ENCODE measurements at regions not wholly inside any gene's neighbourhood (a gene's known extent, or its start where the extent isn't known, plus 50 kb on each side); places are given as distances from the start of the nearest gene placed in this dataset.
"Not testable (repeated sequence)": the region's sequence is repeated elsewhere in the genome, so short reads cannot be mapped to it uniquely, and the experiment has no call there.

GRCh38 chr17:31677036-31677435 lies 182.0 kb downstream of the COPRS start:
- no peaks in the 10 kb centered on the region for H3K27me3 ChIP-seq
- no peak overlapping the region for H3K4me3 ChIP-seq
- no peak overlapping the region for H3K9ac ChIP-seq (ENCODE audit: low read depth in 2 of 2, low read length in 2 of 2)
- no peaks in the 10 kb centered on the region for H3K9me3 ChIP-seq
- no peaks in the 10 kb centered on the region for H3K4me1 ChIP-seq
- TF ChIP-seq, protein P1, sequence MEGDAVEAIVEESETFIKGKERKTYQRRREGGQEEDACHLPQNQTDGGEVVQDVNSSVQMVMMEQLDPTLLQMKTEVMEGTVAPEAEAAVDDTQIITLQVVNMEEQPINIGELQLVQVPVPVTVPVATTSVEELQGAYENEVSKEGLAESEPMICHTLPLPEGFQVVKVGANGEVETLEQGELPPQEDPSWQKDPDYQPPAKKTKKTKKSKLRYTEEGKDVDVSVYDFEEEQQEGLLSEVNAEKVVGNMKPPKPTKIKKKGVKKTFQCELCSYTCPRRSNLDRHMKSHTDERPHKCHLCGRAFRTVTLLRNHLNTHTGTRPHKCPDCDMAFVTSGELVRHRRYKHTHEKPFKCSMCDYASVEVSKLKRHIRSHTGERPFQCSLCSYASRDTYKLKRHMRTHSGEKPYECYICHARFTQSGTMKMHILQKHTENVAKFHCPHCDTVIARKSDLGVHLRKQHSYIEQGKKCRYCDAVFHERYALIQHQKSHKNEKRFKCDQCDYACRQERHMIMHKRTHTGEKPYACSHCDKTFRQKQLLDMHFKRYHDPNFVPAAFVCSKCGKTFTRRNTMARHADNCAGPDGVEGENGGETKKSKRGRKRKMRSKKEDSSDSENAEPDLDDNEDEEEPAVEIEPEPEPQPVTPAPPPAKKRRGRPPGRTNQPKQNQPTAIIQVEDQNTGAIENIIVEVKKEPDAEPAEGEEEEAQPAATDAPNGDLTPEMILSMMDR (IDR thresholded peaks at IDR 0.05) = no peak
- intact Hi-C loops (cut with DNase I) = no loop called here
- DNase-seq = no peak
- H3K36me3 ChIP-seq = no peaks in the 10 kb centered on the region
- no peak overlapping the region for H3K27ac ChIP-seq

- H3K9me3 ChIP-seq; H3K36me3 ChIP-seq; intact Hi-C loops (cut with DNase I); H3K27ac ChIP-seq; H3K9ac ChIP-seq (ENCODE audit: low read depth in 2 of 2, low read length in 2 of 2); H3K27me3 ChIP-seq; H3K4me3 ChIP-seq; H3K4me1 ChIP-seq; DNase-seq: not testable (repeated sequence)
These were observed 183.7 kb downstream of the COPRS start for GRCh38 chr17:31675392-31675791.

DNA sequence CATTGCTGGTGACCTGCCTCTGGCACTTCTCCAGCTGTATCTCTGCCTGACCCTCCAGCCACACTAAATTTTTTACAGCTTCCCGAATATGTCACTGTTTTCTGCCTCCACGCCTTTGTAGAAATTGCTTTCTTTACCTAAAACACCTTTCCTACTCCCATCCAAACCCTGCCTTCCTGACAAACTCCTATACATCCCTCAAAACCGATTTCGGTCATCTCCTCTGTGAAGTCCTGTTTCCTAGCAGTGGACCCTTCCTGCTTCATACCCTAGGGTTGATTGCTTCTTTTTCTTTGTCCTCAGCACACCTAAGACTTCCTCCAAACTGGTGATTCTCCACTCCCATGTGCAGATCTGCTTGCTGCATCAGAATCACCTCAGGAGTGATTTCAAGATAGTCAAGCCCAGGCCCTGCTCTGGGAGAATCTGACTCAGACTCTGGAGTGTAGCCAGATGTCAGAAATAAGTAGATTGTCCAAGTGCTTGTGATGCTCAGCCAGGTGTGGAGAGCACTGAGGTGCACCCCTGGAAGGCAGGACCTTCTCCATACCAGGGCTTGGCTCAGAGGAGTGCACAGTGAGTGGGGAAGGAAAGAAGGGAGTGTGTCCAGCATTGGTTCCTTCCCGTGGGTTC lies 184.2 kb downstream of the COPRS start:
- intact Hi-C loops (cut with DNase I) = no loop called here

DNA sequence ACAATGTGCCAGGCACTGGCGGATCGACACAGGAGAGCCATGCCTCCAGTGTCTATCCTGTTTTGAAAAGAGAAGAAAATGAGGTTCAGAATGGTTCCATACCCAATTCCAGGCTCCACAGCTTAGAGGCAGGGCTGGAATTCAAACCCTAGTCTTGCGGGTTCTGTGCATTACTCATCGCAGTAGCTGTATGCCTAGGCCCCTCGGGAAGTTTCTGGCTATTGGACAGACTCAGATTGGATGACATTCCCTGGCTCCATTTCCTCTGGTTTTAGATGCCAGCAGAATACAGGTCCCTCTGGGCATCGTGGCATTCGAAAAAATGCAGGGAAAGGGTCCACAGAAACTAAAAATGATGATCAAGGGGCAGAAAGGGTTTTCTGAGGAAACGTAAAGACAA lies 184.7 kb downstream of the COPRS start:
- Histone ChIP-seq H3K27me3 (no peaks in the 10 kb centered on the region), H3K27ac (no peak overlapping the region), H3K9me3 (no peaks in the 10 kb centered on the region), H3K4me1 (no peaks in the 10 kb centered on the region), H3K4me3 (no peak overlapping the region), H3K36me3 (no peaks in the 10 kb centered on the region), H3K9ac (ENCODE audit: low read depth in 2 of 2, low read length in 2 of 2) (no peak overlapping the region)
- TF ChIP-seq, protein P1 (IDR thresholded peaks at IDR 0.05) = no peak
- DNase-seq = no peak
- intact Hi-C loops (cut with DNase I) = no loop called here

More for the DNA sequence above, 184.2 kb downstream of the COPRS start:
- H3K36me3 ChIP-seq = no peaks in the 10 kb centered on the region
- H3K27me3 ChIP-seq = no peaks in the 10 kb centered on the region
- H3K4me3 ChIP-seq = no peak overlapping the region
- no peak overlapping the region for H3K9ac ChIP-seq (ENCODE audit: low read depth in 2 of 2, low read length in 2 of 2)
- H3K9me3 ChIP-seq = no peaks in the 10 kb centered on the region
- no peak overlapping the region for H3K27ac ChIP-seq
- TF ChIP-seq, protein P1 (IDR thresholded peaks at IDR 0.05) = no peak
- H3K4me1 ChIP-seq = no peaks in the 10 kb centered on the region
- DNase-seq = no peak

GRCh38 chr17:31673076-31673475 lies 186.0 kb downstream of the COPRS start:
- no peak for DNase-seq

More at GRCh38 chr17:31673076-31673475, 186.0 kb downstream of the COPRS start:
- H3K9me3 ChIP-seq = no peaks in the 10 kb centered on the region
- H3K4me1 ChIP-seq = no peaks in the 10 kb centered on the region
- TF ChIP-seq, protein P1 (IDR thresholded peaks at IDR 0.05) = no peak
- H3K4me3 ChIP-seq = no peak overlapping the region
- intact Hi-C loops (cut with DNase I) = no loop called here
- H3K27me3 ChIP-seq = no peaks in the 10 kb centered on the region
- no peak overlapping the region for H3K27ac ChIP-seq
- no peak overlapping the region for H3K9ac ChIP-seq (ENCODE audit: low read depth in 2 of 2, low read length in 2 of 2)
- H3K36me3 ChIP-seq = no peaks in the 10 kb centered on the region

Measured in colonic mucosa (tissue), 4 donors.